H9 (cell line): ENCODE measurements at regions not wholly inside any gene's neighbourhood (a gene's known extent, or its start where the extent isn't known, plus 50 kb on each side); places are given as distances from the start of the nearest gene placed in this dataset.

Experiments
- DNase-seq: peaks from one replicate; pipeline ENCODE4 v3.0.0-alpha.2; 2017
- H2AFZ ChIP-seq: one replicate; pipeline ENCODE4 v1.6.1; 2013; ENCODE audit warnings: mild to moderate bottlenecking, low read length, control low read depth, moderate library complexity
- H2AK5ac ChIP-seq: 2 replicates; pipeline ENCODE4 v1.6.1; 2013; ENCODE audit warnings: low read length, control low read depth, mixed read lengths; ENCODE audit not compliant: insufficient read length
- H2BK120ac ChIP-seq: one replicate; pipeline ENCODE4 v1.6.1; 2013; ENCODE audit warnings: low read depth, mild to moderate bottlenecking, low read length, control low read depth, inconsistent platforms; ENCODE audit not compliant: poor library complexity, severe bottlenecking
- H2BK12ac ChIP-seq: 2 replicates; pipeline ENCODE4 v1.6.1; 2013; ENCODE audit warnings: low read length, control low read depth, mixed read lengths, low read depth; ENCODE audit not compliant: insufficient read length
- H2BK15ac ChIP-seq: 2 replicates; pipeline ENCODE4 v1.6.1; 2013; ENCODE audit warnings: low read depth, low read length, control low read depth
- H2BK20ac ChIP-seq: one replicate; pipeline ENCODE4 v1.6.1; 2013; ENCODE audit warnings: low read depth, mild to moderate bottlenecking, low read length, control low read depth, inconsistent platforms; ENCODE audit not compliant: poor library complexity, severe bottlenecking
- H2BK5ac ChIP-seq: 2 replicates; pipeline ENCODE4 v1.6.1; 2013; ENCODE audit warnings: low read length, control low read depth, mixed read lengths; ENCODE audit not compliant: insufficient read length
- H3K14ac ChIP-seq: 2 replicates; pipeline ENCODE4 v1.6.1; 2013; ENCODE audit warnings: low read length, control low read depth; ENCODE audit not compliant: insufficient read depth
- H3K18ac ChIP-seq: 2 replicates; pipeline ENCODE4 v1.6.1; 2013; ENCODE audit warnings: low read depth, mild to moderate bottlenecking, mixed read lengths, low read length, control low read depth; ENCODE audit not compliant: insufficient read length
- H3K23ac ChIP-seq: 2 replicates; pipeline ENCODE4 v1.6.1; 2013; ENCODE audit warnings: low read length, control low read depth, mixed read lengths, low read depth; ENCODE audit not compliant: insufficient read length
- H3K23me2 ChIP-seq: 2 replicates; pipeline ENCODE4 v1.6.1; 2013; ENCODE audit warnings: low read depth, mild to moderate bottlenecking, mixed read lengths, low read length, control low read depth; ENCODE audit not compliant: insufficient read length, poor library complexity, severe bottlenecking
- H3K27ac ChIP-seq: 2 replicates; pipeline ENCODE4 v1.5.1; 2013; ENCODE audit warnings: low read length, control low read depth, mixed read lengths, low read depth; ENCODE audit not compliant: insufficient read length
- H3K27me3 ChIP-seq: 2 replicates; pipeline ENCODE4 v1.6.1; 2013; ENCODE audit warnings: low read length, control low read depth, inconsistent platforms; ENCODE audit not compliant: insufficient read depth
- H3K4ac ChIP-seq: 2 replicates; pipeline ENCODE4 v1.6.1; 2013; ENCODE audit warnings: low read depth, mild to moderate bottlenecking, control low read depth, inconsistent platforms, low read length, moderate library complexity
- H3K4me1 ChIP-seq: 2 replicates; pipeline ENCODE4 v1.6.1; 2013; ENCODE audit warnings: low read length, control low read depth, inconsistent platforms; ENCODE audit not compliant: insufficient read depth
- H3K4me2 ChIP-seq: 2 replicates; pipeline ENCODE4 v1.6.1; 2013; ENCODE audit warnings: low read length, control low read depth, mixed read lengths; ENCODE audit not compliant: insufficient read length, insufficient read depth
- H3K56ac ChIP-seq: 2 replicates; pipeline ENCODE4 v1.6.1; 2013; ENCODE audit warnings: low read depth, mild to moderate bottlenecking, mixed read lengths, low read length, control low read depth; ENCODE audit not compliant: insufficient read length
- H3K79me1 ChIP-seq: 2 replicates; pipeline ENCODE4 v1.6.1; 2013; ENCODE audit warnings: low read depth, mild to moderate bottlenecking, moderate library complexity, low read length, control low read depth, inconsistent platforms; ENCODE audit not compliant: insufficient read depth, poor library complexity, severe bottlenecking
- H3K79me2 ChIP-seq: 2 replicates; pipeline ENCODE4 v1.6.1; 2013; ENCODE audit warnings: low read length, control low read depth, inconsistent platforms; ENCODE audit not compliant: insufficient read depth
- H3K9ac ChIP-seq: 2 replicates; pipeline ENCODE4 v1.6.1; 2013; ENCODE audit warnings: low read length, control low read depth, mixed read lengths; ENCODE audit not compliant: insufficient read length; ENCODE audit errors: extremely low read depth
- H3K9me3 ChIP-seq: one replicate; pipeline ENCODE4 v1.6.1; 2013; ENCODE audit warnings: low read depth, low read length, inconsistent platforms; ENCODE audit not compliant: control insufficient read depth
- H3T11ph ChIP-seq: one replicate; pipeline ENCODE4 v1.6.1; 2013; ENCODE audit warnings: mild to moderate bottlenecking, low read length, control low read depth, inconsistent platforms
- H4K20me1 ChIP-seq: one replicate; pipeline ENCODE4 v1.6.1; 2013; ENCODE audit not compliant: control insufficient read depth, insufficient read length, insufficient read depth
- H4K5ac ChIP-seq: 2 replicates; pipeline ENCODE4 v1.6.1; 2013; ENCODE audit warnings: low read depth, mild to moderate bottlenecking, mixed read lengths, low read length, control low read depth; ENCODE audit not compliant: insufficient read length
- H4K8ac ChIP-seq: replicated peaks from 2 replicates; pipeline ENCODE4 v1.6.1; 2013; ENCODE audit warnings: low read length, control low read depth, mixed read lengths, low read depth; ENCODE audit not compliant: insufficient read length
- H4K91ac ChIP-seq: 2 replicates; pipeline ENCODE4 v1.6.1; 2013; ENCODE audit warnings: low read depth, mild to moderate bottlenecking, moderate library complexity, mixed read lengths, low read length, control low read depth; ENCODE audit not compliant: insufficient read length
- H3K27ac Mint-ChIP-seq, 3 experiments: 2 replicates in 2 of 3; 3 replicates in 1 of 3; pipeline ENCODE4 v1.8.0; 2020 to 2021; ENCODE audit warnings: mixed read lengths in 3 of 3, mild to moderate bottlenecking in 1 of 3, moderate library complexity in 1 of 3
- H3K27me3 Mint-ChIP-seq: 2 replicates; pipeline ENCODE4 v1.8.0; 2021; ENCODE audit warnings: low read depth, mild to moderate bottlenecking, moderate library complexity, mixed read lengths
- H3K36me3 Mint-ChIP-seq, 3 experiments: 2 replicates in 2 of 3; 3 replicates in 1 of 3; pipeline ENCODE4 v1.8.0; 2020 to 2021; ENCODE audit warnings: low read depth in 3 of 3, mixed read lengths in 3 of 3; ENCODE audit not compliant: insufficient read depth in 1 of 3
- H3K4me1 Mint-ChIP-seq, 2 experiments: 2 replicates each; pipeline ENCODE4 v1.8.0; 2020; ENCODE audit warnings: mixed read lengths in 2 of 2
- H3K4me3 Mint-ChIP-seq, 2 experiments: 2 replicates in 1 of 2; 3 replicates in 1 of 2; pipeline ENCODE4 v1.8.0; 2020 to 2021; ENCODE audit warnings: mild to moderate bottlenecking in 2 of 2, mixed read lengths in 2 of 2, moderate library complexity in 1 of 2
- H3K9me3 Mint-ChIP-seq, 2 experiments: 2 replicates in 1 of 2; 3 replicates in 1 of 2; pipeline ENCODE4 v1.8.0; 2020; ENCODE audit warnings: mild to moderate bottlenecking in 2 of 2, mixed read lengths in 2 of 2, moderate library complexity in 1 of 2
- CTCF ChIP-seq: fragments of 200-600 bp; sonication (generic); conservative IDR thresholded peaks from 3 replicates; pipeline ENCODE4 v1.8.0; 2021; ENCODE audit warnings: antibody characterized with exemption, mild to moderate bottlenecking
- WGBS: extraction: QIAGEN DNeasy Blood & Tissue Kit; methylation state at CpG from one replicate; pipeline ENCODE4 v1.1.7; 2013; ENCODE audit warnings: missing lambda C conversion rate, low lambda C conversion rate, mixed read lengths; ENCODE audit not compliant: insufficient read length; ENCODE audit errors: extremely low coverage; 5-methylcytosine and 5-hydroxymethylcytosine counted together

GRCh38 chr18:75141166-75141565 is 67.8 kb downstream of the PTGR3 start:
- no peak overlapping the region for H3K4me3 Mint-ChIP-seq
- Histone ChIP-seq H4K20me1 (no peaks in the 10 kb centered on the region), H4K91ac (no peak overlapping the region), H3K4ac (no peak overlapping the region), H2AK5ac (no peak overlapping the region), H3K56ac (no peak overlapping the region), H2BK120ac (no peak overlapping the region), H2BK15ac (no peak overlapping the region), H3K4me1 (no peaks in the 10 kb centered on the region), H3K79me1 (no peaks in the 10 kb centered on the region), H3K27ac (no peak overlapping the region), H2BK5ac (no peak overlapping the region), H2AFZ (no peak overlapping the region), H2BK12ac (no peak overlapping the region), H2BK20ac (no peak overlapping the region), H3K23ac (no peak overlapping the region), H3K79me2 (no peaks in the 10 kb centered on the region), H3T11ph (no peak overlapping the region), H3K9me3 (no peaks in the 10 kb centered on the region), H3K18ac (no peak overlapping the region), H4K5ac (no peak overlapping the region), H3K9ac (no peak overlapping the region), H3K23me2 (no peaks in the 10 kb centered on the region), H4K8ac (no peak overlapping the region), H3K4me2 (no peak overlapping the region), H3K14ac (no peak overlapping the region), H3K27me3 (no peaks in the 10 kb centered on the region)
- H3K36me3 Mint-ChIP-seq: peaks cover 4 to 8% (median 4%) of the 10 kb centered on the region in 3 experiments; a peak in 5 of 7 replicates
- H3K27me3 Mint-ChIP-seq: peaks cover 8% of the 10 kb centered on the region
- TF ChIP-seq CTCF: no peak
- no CpG with 5 or more reads among the region's 5 CpGs for WGBS
- H3K27ac Mint-ChIP-seq: no peak overlapping the region
- H3K9me3 Mint-ChIP-seq: peaks cover 14 to 19% of the 10 kb centered on the region in 2 experiments
- no peaks in the 10 kb centered on the region for H3K4me1 Mint-ChIP-seq
- no peak for DNase-seq
